GM18519 (cell line): ENCODE measurements at regions not wholly inside any gene's neighbourhood (a gene's known extent, or its start where the extent isn't known, plus 50 kb on each side); places are given as distances from the start of the nearest gene placed in this dataset.
"Not testable (repeated sequence)": the region's sequence is repeated elsewhere in the genome, so short reads cannot be mapped to it uniquely, and the experiment has no call there.

ENCODE experiments used
- ATAC-seq: cut with Tn5 transposase; IDR thresholded peaks from one replicate; pipeline ENCODE4 v1.9.1; 2021; ENCODE audit warnings: mild to moderate bottlenecking, moderate library complexity; ENCODE audit not compliant: unreplicated experiment, low FRiP score

GRCh38 chr4:53886090-53886489 is 178.3 kb downstream of the CHIC2 start:
- no peak for ATAC-seq

- ATAC-seq: no peak
Measured at GRCh38 chr4:53885668-53886067, 178.7 kb downstream of the CHIC2 start.

GRCh38 chr4:53877096-53877495 is 187.3 kb downstream of the CHIC2 start:
- ATAC-seq: not testable (repeated sequence)

- no peak for ATAC-seq
Measured at GRCh38 chr4:53866055-53866454, 198.3 kb downstream of the CHIC2 start.

- ATAC-seq: no peak
Measured at GRCh38 chr4:53865054-53865453, 199.4 kb downstream of the CHIC2 start.

GRCh38 chr4:53863736-53864365 is 200.6 kb downstream of the CHIC2 start:
- no peak for ATAC-seq

- no peak for ATAC-seq
Measured at GRCh38 chr4:53863158-53863557, 201.2 kb downstream of the CHIC2 start.

GRCh38 chr4:53861856-53862610 is 202.4 kb downstream of the CHIC2 start:
- no peak for ATAC-seq

GRCh38 chr4:53859305-53859704 is 205.1 kb downstream of the CHIC2 start:
- no peak for ATAC-seq

GRCh38 chr4:53858744-53859143 is 205.7 kb downstream of the CHIC2 start:
- no peak for ATAC-seq

GRCh38 chr4:53855581-53856250 is 208.7 kb downstream of the CHIC2 start:
- ATAC-seq: no peak

- ATAC-seq: no peak
Measured at GRCh38 chr4:53854991-53855568, 209.3 kb downstream of the CHIC2 start.

GRCh38 chr4:53852343-53852742 is 212.1 kb downstream of the CHIC2 start:
- ATAC-seq: no peak

- ATAC-seq: no peak
Measured at GRCh38 chr4:53847965-53848364, 216.4 kb downstream of the CHIC2 start.

GRCh38 chr4:53844551-53844950 is 219.9 kb downstream of the CHIC2 start:
- no peak for ATAC-seq

- ATAC-seq: no peak
Measured at GRCh38 chr4:53844133-53844532, 220.3 kb downstream of the CHIC2 start.

GRCh38 chr4:53841711-53842110 is 222.7 kb downstream of the CHIC2 start:
- ATAC-seq: no peak

GRCh38 chr4:53840643-53841042 is 223.8 kb downstream of the CHIC2 start:
- ATAC-seq: no peak

GRCh38 chr4:53833302-53834003 is 231.0 kb downstream of the CHIC2 start:
- ATAC-seq: not testable (repeated sequence)

- ATAC-seq: no peak
Measured at GRCh38 chr4:53832549-53832948, 231.9 kb downstream of the CHIC2 start.

- no peak for ATAC-seq
Measured at GRCh38 chr4:53830511-53830910, 233.9 kb downstream of the CHIC2 start.
